HEK293T (cell line): ENCODE measurements at regions not wholly inside any gene's neighbourhood (a gene's known extent, or its start where the extent isn't known, plus 50 kb on each side); places are given as distances from the start of the nearest gene placed in this dataset.

Experiments used
- BHLHE40 ChIP-seq: fragments of 450-650 bp; IDR thresholded peaks from 2 replicates; pipeline ENCODE4 v1.6.1; 2016; ENCODE audit warnings: mild to moderate bottlenecking, moderate library complexity, borderline replicate concordance
- CTBP1 ChIP-seq: fragments of 450-650 bp; IDR thresholded peaks from 2 replicates; pipeline ENCODE4 v1.6.1; 2016; ENCODE audit warnings: borderline replicate concordance
- ELF4 ChIP-seq: fragments of 450-650 bp; IDR thresholded peaks from 2 replicates; pipeline ENCODE4 v1.6.1; 2017; ENCODE audit warnings: antibody characterized with exemption
- FOXA1 ChIP-seq: fragments of 450-650 bp; IDR thresholded peaks from 2 replicates; pipeline ENCODE4 v1.6.1; 2016; ENCODE audit warnings: mild to moderate bottlenecking
- FOXM1 ChIP-seq: fragments of 450-650 bp; IDR thresholded peaks from 2 replicates; pipeline ENCODE4 v1.6.1; 2017; ENCODE audit warnings: mild to moderate bottlenecking, borderline replicate concordance
- L3MBTL2 ChIP-seq: fragments of 450-650 bp; conservative IDR thresholded peaks from 2 replicates; pipeline ENCODE4 v1.6.1; 2016; ENCODE audit warnings: mild to moderate bottlenecking
- LEF1 ChIP-seq: fragments of 450-650 bp; IDR thresholded peaks from 2 replicates; pipeline ENCODE4 v1.6.1; 2017; ENCODE audit warnings: mild to moderate bottlenecking, borderline replicate concordance
- SP1 ChIP-seq: fragments of 450-650 bp; IDR thresholded peaks from 2 replicates; pipeline ENCODE4 v1.6.1; 2017
- SUZ12 ChIP-seq: fragments of 450-650 bp; IDR thresholded peaks from 2 replicates; pipeline ENCODE4 v1.6.1; 2016; ENCODE audit warnings: mild to moderate bottlenecking
- TARDBP ChIP-seq: fragments of 450-650 bp; IDR thresholded peaks from 2 replicates; pipeline ENCODE4 v1.6.1; 2016
- ZNF384 ChIP-seq: fragments of 450-650 bp; IDR thresholded peaks from 2 replicates; pipeline ENCODE4 v1.6.1; 2016
- TF ChIP-seq, protein P1 (sequence below): fragments of 450-650 bp; IDR thresholded peaks from 2 replicates; pipeline ENCODE4 v1.6.1; 2016

DNA sequence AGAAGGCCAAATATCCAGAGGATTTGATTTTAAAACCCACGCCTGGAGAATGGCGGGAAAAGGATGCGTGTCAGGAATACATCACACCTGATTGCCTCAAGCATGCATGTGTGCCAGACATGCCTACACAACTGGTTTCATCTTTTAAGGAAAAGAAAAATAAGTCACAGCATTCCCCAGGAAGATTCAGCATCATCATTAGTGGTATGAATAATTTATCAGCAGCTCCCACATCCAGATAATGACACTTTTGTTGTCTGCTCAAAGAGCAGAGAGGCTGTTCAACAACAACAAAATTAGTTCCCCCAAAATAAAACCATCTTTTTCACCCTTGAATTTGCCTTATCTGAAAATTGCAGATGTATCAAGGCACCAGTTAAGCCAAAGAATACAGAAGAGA, 328.6 kb upstream of the C1orf87 start:
- no peak for TF ChIP-seq TARDBP
- no peak for TF ChIP-seq SP1
- TF ChIP-seq BHLHE40 = no peak
- TF ChIP-seq, protein P1, sequence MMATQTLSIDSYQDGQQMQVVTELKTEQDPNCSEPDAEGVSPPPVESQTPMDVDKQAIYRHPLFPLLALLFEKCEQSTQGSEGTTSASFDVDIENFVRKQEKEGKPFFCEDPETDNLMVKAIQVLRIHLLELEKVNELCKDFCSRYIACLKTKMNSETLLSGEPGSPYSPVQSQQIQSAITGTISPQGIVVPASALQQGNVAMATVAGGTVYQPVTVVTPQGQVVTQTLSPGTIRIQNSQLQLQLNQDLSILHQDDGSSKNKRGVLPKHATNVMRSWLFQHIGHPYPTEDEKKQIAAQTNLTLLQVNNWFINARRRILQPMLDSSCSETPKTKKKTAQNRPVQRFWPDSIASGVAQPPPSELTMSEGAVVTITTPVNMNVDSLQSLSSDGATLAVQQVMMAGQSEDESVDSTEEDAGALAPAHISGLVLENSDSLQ = no peak
- TF ChIP-seq FOXA1 = no peak
- TF ChIP-seq L3MBTL2 = no peak
- no peak for TF ChIP-seq ZNF384
- no peak for TF ChIP-seq CTBP1
- TF ChIP-seq FOXM1 = no peak
- TF ChIP-seq ELF4 = no peak
- TF ChIP-seq SUZ12 = no peak
- no peak for TF ChIP-seq LEF1
